ENCODE measurements at regions not wholly inside any gene's neighbourhood (a gene's known extent, or its start where the extent isn't known, plus 50 kb on each side); places are given as distances from the start of the nearest gene placed in this dataset.

DNA sequence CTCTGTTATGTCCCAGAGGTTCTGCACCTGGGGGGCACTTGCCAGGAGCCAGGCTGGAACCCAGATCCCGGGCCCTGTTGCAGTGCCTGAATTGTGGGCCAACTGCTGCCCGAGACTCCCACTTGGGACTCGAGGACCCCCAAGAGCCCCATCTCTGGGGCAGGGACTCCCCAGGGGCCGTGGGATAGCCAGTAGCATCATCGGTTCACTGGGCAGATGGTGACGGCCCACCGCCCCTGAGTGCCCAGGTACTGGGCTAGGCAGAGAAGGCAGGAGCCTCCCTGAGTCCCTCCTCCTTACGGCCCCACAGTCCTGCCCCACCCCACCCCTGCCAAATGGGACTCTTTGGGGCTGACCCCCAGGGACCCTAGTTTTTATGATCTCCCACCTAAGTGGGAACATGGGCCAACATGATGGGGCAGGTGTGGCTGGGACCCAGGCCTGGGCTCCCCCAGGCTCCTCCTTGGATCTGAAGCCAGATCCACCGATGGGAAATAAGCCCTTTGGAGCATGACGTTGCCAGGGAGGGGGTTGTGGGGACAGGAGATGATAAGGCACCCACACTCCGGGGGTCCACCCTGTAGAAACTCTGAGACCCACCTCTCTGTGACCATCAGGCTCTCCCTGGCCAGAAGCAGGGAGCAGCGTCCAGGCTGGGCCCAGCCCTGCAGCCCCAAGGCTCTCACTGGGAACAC is 94.5 kb upstream of the FGF3 start:
- TF ChIP-seq EZH2phosphoT487 (IDR thresholded peaks at IDR 0.05; ENCODE audit: low read depth, severe bottlenecking, unreplicated experiment), result no peak
- TF ChIP-seq, protein P1, sequence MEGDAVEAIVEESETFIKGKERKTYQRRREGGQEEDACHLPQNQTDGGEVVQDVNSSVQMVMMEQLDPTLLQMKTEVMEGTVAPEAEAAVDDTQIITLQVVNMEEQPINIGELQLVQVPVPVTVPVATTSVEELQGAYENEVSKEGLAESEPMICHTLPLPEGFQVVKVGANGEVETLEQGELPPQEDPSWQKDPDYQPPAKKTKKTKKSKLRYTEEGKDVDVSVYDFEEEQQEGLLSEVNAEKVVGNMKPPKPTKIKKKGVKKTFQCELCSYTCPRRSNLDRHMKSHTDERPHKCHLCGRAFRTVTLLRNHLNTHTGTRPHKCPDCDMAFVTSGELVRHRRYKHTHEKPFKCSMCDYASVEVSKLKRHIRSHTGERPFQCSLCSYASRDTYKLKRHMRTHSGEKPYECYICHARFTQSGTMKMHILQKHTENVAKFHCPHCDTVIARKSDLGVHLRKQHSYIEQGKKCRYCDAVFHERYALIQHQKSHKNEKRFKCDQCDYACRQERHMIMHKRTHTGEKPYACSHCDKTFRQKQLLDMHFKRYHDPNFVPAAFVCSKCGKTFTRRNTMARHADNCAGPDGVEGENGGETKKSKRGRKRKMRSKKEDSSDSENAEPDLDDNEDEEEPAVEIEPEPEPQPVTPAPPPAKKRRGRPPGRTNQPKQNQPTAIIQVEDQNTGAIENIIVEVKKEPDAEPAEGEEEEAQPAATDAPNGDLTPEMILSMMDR (IDR thresholded peaks at IDR 0.05; ENCODE audit: poor library complexity), result no peak
- TF ChIP-seq EZH2 (IDR thresholded peaks at IDR 0.05; ENCODE audit: borderline replicate concordance), result no peak

All from hepatocyte (in vitro differentiated cells).